Ishikawa (cell line): ENCODE measurements at regions not wholly inside any gene's neighbourhood (a gene's known extent, or its start where the extent isn't known, plus 50 kb on each side); places are given as distances from the start of the nearest gene placed in this dataset.

ENCODE experiments used
- CEBPB ChIP-seq: IDR thresholded peaks from 2 replicates; pipeline ENCODE4 v1.6.1; 2012
- CREB1 ChIP-seq: IDR thresholded peaks from 2 replicates; pipeline ENCODE4 v1.6.1; 2012; ENCODE audit warnings: low read depth
- EGR1 ChIP-seq: IDR thresholded peaks from 2 replicates; pipeline ENCODE4 v1.6.1; 2012
- EP300 ChIP-seq: IDR thresholded peaks from 2 replicates; pipeline ENCODE4 v1.6.1; 2012; ENCODE audit warnings: borderline replicate concordance
- FOXM1 ChIP-seq: IDR thresholded peaks from 2 replicates; pipeline ENCODE4 v1.6.1; 2012; ENCODE audit warnings: low read depth, borderline replicate concordance
- MAX ChIP-seq: IDR thresholded peaks from 2 replicates; pipeline ENCODE4 v1.6.1; 2012
- NFIC ChIP-seq: IDR thresholded peaks from 2 replicates; pipeline ENCODE4 v1.6.1; 2012
- RAD21 ChIP-seq: IDR thresholded peaks from 2 replicates; pipeline ENCODE4 v1.6.1; 2012; ENCODE audit warnings: low read depth
- REST ChIP-seq: IDR thresholded peaks from 2 replicates; pipeline ENCODE4 v1.6.1; 2012; ENCODE audit warnings: low read depth, mild to moderate bottlenecking
- TAF1 ChIP-seq: IDR thresholded peaks from 2 replicates; pipeline ENCODE4 v1.6.1; 2012; ENCODE audit warnings: low read depth, mild to moderate bottlenecking
- TCF12 ChIP-seq: IDR thresholded peaks from 2 replicates; pipeline ENCODE4 v1.6.1; 2012; ENCODE audit warnings: low read depth
- TEAD4 ChIP-seq: IDR thresholded peaks from 2 replicates; pipeline ENCODE4 v1.6.1; 2012
- USF1 ChIP-seq: IDR thresholded peaks from 2 replicates; pipeline ENCODE4 v1.6.1; 2012
- YY1 ChIP-seq: IDR thresholded peaks from 2 replicates; pipeline ENCODE4 v1.6.1; 2012; ENCODE audit warnings: low read depth
- ZBTB7A ChIP-seq: IDR thresholded peaks from 2 replicates; pipeline ENCODE4 v1.6.1; 2012; ENCODE audit warnings: low read depth

GRCh38 chr11:120054753-120055045, 83.2 kb downstream of the TRIM29 start:
- TF ChIP-seq TCF12, result no peak
- TF ChIP-seq CREB1, result no peak
- no peak for TF ChIP-seq USF1

- TF ChIP-seq MAX, result no peak
- no peak for TF ChIP-seq ZBTB7A
- TF ChIP-seq EP300, result no peak
- TF ChIP-seq TEAD4, result no peak
- TF ChIP-seq NFIC, result no peak
- no peak for TF ChIP-seq YY1
- TF ChIP-seq RAD21, result no peak
- TF ChIP-seq TCF12, result no peak
- TF ChIP-seq USF1, result no peak
- TF ChIP-seq FOXM1, result no peak
- TF ChIP-seq CEBPB, result no peak
- TF ChIP-seq REST, result no peak
- no peak for TF ChIP-seq EGR1
- TF ChIP-seq CREB1, result no peak
- no peak for TF ChIP-seq TAF1
Measured at GRCh38 chr11:120054016-120054752, 83.7 kb downstream of the TRIM29 start.

- no peak for TF ChIP-seq RAD21
- no peak for TF ChIP-seq YY1
- TF ChIP-seq CREB1, result no peak
- no peak for TF ChIP-seq FOXM1
- no peak for TF ChIP-seq TCF12
- TF ChIP-seq EP300, result no peak
- no peak for TF ChIP-seq USF1
- TF ChIP-seq ZBTB7A, result no peak
- no peak for TF ChIP-seq TEAD4
- no peak for TF ChIP-seq TAF1
- TF ChIP-seq EGR1, result no peak
- TF ChIP-seq CEBPB, result no peak
- no peak for TF ChIP-seq NFIC
- no peak for TF ChIP-seq MAX
- no peak for TF ChIP-seq REST
Measured at GRCh38 chr11:120052196-120052775, 85.6 kb downstream of the TRIM29 start.

- no peak for TF ChIP-seq TAF1
- TF ChIP-seq MAX, result no peak
- no peak for TF ChIP-seq USF1
- no peak for TF ChIP-seq EGR1
- no peak for TF ChIP-seq CREB1
- TF ChIP-seq CEBPB, result no peak
- no peak for TF ChIP-seq TCF12
- no peak for TF ChIP-seq FOXM1
- no peak for TF ChIP-seq EP300
- TF ChIP-seq REST, result no peak
- TF ChIP-seq YY1, result no peak
- TF ChIP-seq NFIC, result no peak
- no peak for TF ChIP-seq ZBTB7A
- no peak for TF ChIP-seq TEAD4
- no peak for TF ChIP-seq RAD21
Measured at GRCh38 chr11:120044011-120044675, 93.8 kb downstream of the TRIM29 start.
